Thyroid gland (tissue), 4 donors: ENCODE measurements at regions not wholly inside any gene's neighbourhood (a gene's known extent, or its start where the extent isn't known, plus 50 kb on each side); places are given as distances from the start of the nearest gene placed in this dataset.

Source experiments
- DNase-seq, 2 donors: peaks; one replicate each; pipeline ENCODE4 v3.0.0-alpha.2; 2019
- H3K27ac ChIP-seq, 3 donors: fragments of 200-600 bp; sonication (generic); 1 replicate in 2 of 3; 2 replicates in 1 of 3; pipeline ENCODE4 v1.5.1; 2016 to 2019; ENCODE audit warnings: mild to moderate bottlenecking in 1 of 3, moderate library complexity in 1 of 3
- H3K27me3 ChIP-seq: fragments of 200-600 bp; sonication (generic); one replicate; pipeline ENCODE4 v1.5.1; 2019
- H3K36me3 ChIP-seq, 2 donors: fragments of 200-600 bp; sonication (generic); one replicate each; pipeline ENCODE4 v1.5.1; 2016 to 2019
- H3K4me1 ChIP-seq, 2 donors: fragments of 200-600 bp; sonication (generic); one replicate each; pipeline ENCODE4 v1.5.1; 2017 to 2019
- H3K4me3 ChIP-seq, 3 donors: fragments of 200-600 bp; sonication (generic); replicated peaks in 1 of 3; 1 replicate in 2 of 3; 2 replicates in 1 of 3; pipeline ENCODE4 v1.5.1; 2016; ENCODE audit warnings: mild to moderate bottlenecking in 1 of 3
- H3K9me3 ChIP-seq: fragments of 200-600 bp; sonication (generic); one replicate; pipeline ENCODE4 v1.5.1; 2017
- CTCF ChIP-seq, 6 experiments: fragments of 200-600 bp in 3 of 6; fragments of 450-650 bp in 3 of 6; sonication (generic) in 3 of 6; IDR thresholded peaks; one replicate each; pipeline ENCODE4 v1.5.1; 2016 to 2019; ENCODE audit warnings: antibody characterized with exemption in 6 of 6, mild to moderate bottlenecking in 2 of 6, inconsistent platforms in 1 of 6, moderate library complexity in 1 of 6
- POLR2A ChIP-seq, 2 donors: fragments of 450-650 bp; IDR thresholded peaks; one replicate each; pipeline ENCODE4 v1.6.1; 2017; ENCODE audit warnings: antibody characterized with exemption in 2 of 2, mild to moderate bottlenecking in 2 of 2, moderate library complexity in 1 of 2
- WGBS, 2 donors: methylation state at CpG; one replicate each; pipeline ENCODE4 v1.1.5; 2017; 5-methylcytosine and 5-hydroxymethylcytosine counted together
- intact Hi-C: fragments of 100-400 bp; cut with DNase I; formaldehyde crosslinking; loops from one replicate; pipeline ENCODE4 v1.15.1; 2023

DNA sequence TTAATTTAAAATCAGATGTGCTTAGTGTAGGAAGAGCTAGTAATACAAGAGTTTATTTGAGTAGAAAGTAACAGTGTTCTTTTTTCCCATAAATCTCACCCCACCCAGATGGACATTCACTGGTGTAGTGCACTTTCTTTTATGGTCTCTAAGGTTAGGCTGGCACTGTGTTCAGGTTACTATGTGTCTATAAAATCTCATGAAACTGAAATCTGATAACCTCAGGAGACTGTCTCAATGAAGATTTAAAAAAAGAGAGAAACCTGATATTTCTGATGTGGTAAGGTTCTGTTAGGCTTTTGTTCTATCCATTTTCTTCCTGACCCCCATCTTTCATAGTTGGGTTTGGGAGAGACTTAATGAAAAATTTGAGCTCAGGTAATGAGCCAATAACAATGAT is 101.2 kb upstream of the CLVS2 start:
- intact Hi-C loops: no loop called here

DNA sequence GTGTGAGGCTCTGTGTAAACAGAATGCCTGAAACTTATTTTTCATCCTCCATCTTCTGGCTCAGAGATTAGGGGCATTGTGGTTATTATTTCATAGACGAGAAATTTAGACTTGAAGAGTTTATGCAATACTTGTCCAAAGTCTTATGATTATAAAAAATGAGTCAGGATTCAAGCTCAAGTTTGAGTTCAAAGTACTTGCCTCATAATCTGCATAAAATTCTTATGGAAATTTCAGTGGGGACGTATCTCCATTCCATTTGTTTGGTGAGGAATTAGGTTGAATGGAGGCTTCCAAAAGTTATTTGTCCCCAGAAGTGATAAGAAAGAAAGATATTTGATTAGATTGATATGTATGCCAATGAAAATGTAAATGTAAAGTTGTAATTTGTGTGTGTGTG is 93.7 kb upstream of the CLVS2 start:
- H3K4me1 ChIP-seq: no peaks in the 10 kb centered on the region
- 73 to 82% methylated on average over 2 of the region's 2 CpGs for WGBS, 2 donors
- intact Hi-C loops: no loop called here
- no peaks in the 10 kb centered on the region for H3K36me3 ChIP-seq
- TF ChIP-seq CTCF (IDR thresholded peaks at IDR 0.05): no peak
- TF ChIP-seq POLR2A (IDR thresholded peaks at IDR 0.05): no peak
- H3K9me3 ChIP-seq: no peaks in the 10 kb centered on the region
- DNase-seq: no peak
- no peak overlapping the region for H3K27ac ChIP-seq
- no peak overlapping the region for H3K4me3 ChIP-seq
- H3K27me3 ChIP-seq: no peaks in the 10 kb centered on the region

More for the DNA sequence above, 101.2 kb upstream of the CLVS2 start:
- no peak overlapping the region for H3K4me3 ChIP-seq
- no peaks in the 10 kb centered on the region for H3K36me3 ChIP-seq
- H3K27me3 ChIP-seq: no peaks in the 10 kb centered on the region
- H3K27ac ChIP-seq: no peak overlapping the region
- DNase-seq: no peak
- H3K4me1 ChIP-seq: no peaks in the 10 kb centered on the region
- TF ChIP-seq CTCF (IDR thresholded peaks at IDR 0.05): no peak
- no peak for TF ChIP-seq POLR2A (IDR thresholded peaks at IDR 0.05)
- no peaks in the 10 kb centered on the region for H3K9me3 ChIP-seq

DNA sequence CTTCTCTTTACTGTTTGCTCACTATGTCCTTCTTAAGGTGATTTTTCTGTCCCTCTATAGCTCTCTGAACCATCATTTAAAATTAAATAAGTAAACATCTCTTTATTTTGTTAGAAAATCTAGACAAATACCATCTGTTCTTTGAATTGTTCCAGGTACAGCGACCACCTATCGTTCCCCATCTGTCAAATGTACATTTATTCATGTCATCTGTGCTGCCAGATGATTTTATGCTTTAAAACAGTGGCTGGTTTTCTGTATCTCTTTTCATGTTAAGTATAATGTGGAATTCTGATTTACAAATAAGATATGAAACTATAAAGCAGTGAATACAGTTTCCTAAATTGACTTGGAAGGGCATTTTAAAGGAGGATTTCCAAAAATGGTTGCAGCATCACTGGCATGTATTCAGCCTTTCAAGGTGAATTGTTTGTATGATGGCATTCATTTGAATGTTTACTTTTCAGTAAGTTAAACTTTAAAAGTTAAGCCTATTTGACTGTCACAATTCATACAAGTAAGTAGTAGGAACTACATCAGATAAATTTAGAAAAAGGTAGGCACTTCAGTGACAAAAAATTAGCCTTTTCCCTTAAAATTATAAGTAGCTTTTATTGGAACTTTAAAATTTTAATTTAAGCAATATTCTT is 92.6 kb upstream of the CLVS2 start:
- H3K27me3 ChIP-seq: no peaks in the 10 kb centered on the region
- H3K4me1 ChIP-seq: no peaks in the 10 kb centered on the region
- no peak overlapping the region for H3K27ac ChIP-seq
- intact Hi-C loops: no loop called here
- H3K9me3 ChIP-seq: no peaks in the 10 kb centered on the region
- no peak for DNase-seq
- no peaks in the 10 kb centered on the region for H3K36me3 ChIP-seq
- WGBS, 2 donors: 85 to 90% methylated on average over 2 of the region's 2 CpGs
- no peak overlapping the region for H3K4me3 ChIP-seq
- TF ChIP-seq POLR2A (IDR thresholded peaks at IDR 0.05): no peak
- no peak for TF ChIP-seq CTCF (IDR thresholded peaks at IDR 0.05)

DNA sequence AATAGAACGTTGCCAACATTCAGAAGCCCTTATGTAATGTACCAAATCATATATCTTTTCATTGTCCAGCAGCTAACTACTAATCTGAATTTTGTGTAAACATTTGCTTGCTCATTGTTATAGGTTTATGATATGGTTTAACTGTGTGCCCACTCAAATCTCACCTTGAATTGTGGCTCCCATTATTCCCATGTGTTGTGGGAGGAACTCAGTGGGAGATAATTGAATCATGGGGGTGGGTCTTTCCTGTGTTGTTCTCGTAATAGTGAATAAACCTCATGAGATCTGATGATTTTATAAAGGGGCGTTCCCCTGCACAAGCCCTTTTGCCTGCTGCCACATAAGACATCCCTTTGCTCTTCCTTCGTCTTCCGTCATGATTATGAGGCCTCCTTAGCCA is 91.9 kb upstream of the CLVS2 start:
- no peak overlapping the region for H3K4me3 ChIP-seq
- no peak for DNase-seq
- intact Hi-C loops: no loop called here
- no peak overlapping the region for H3K27ac ChIP-seq
- H3K9me3 ChIP-seq: no peaks in the 10 kb centered on the region
- H3K4me1 ChIP-seq: no peaks in the 10 kb centered on the region
- no peak for TF ChIP-seq POLR2A (IDR thresholded peaks at IDR 0.05)
- no peak for TF ChIP-seq CTCF (IDR thresholded peaks at IDR 0.05)
- no peaks in the 10 kb centered on the region for H3K36me3 ChIP-seq
- 58 to 72% methylated on average over 5 of the region's 5 CpGs for WGBS, 2 donors
- H3K27me3 ChIP-seq: no peaks in the 10 kb centered on the region

GRCh38 chr6:122913558-122913957 is 82.5 kb upstream of the CLVS2 start:
- H3K9me3 ChIP-seq: no peaks in the 10 kb centered on the region
- TF ChIP-seq CTCF (IDR thresholded peaks at IDR 0.05) (no peak), POLR2A (IDR thresholded peaks at IDR 0.05) (no peak)
- no peak overlapping the region for H3K4me3 ChIP-seq
- no peaks in the 10 kb centered on the region for H3K4me1 ChIP-seq
- H3K27me3 ChIP-seq: no peaks in the 10 kb centered on the region
- intact Hi-C loops: no loop called here
- 0 to 40% methylated on average over 1 of the region's 1 CpG for WGBS, 2 donors
- H3K27ac ChIP-seq: no peak overlapping the region
- no peak for DNase-seq
- no peaks in the 10 kb centered on the region for H3K36me3 ChIP-seq
